GM21423 (cell line): ENCODE measurements at regions not wholly inside any gene's neighbourhood (a gene's known extent, or its start where the extent isn't known, plus 50 kb on each side); places are given as distances from the start of the nearest gene placed in this dataset.

Experiments
- ATAC-seq: cut with Tn5 transposase; IDR thresholded peaks from one replicate; pipeline ENCODE4 v1.9.1; 2021; ENCODE audit warnings: mild to moderate bottlenecking, moderate library complexity; ENCODE audit not compliant: unreplicated experiment

DNA sequence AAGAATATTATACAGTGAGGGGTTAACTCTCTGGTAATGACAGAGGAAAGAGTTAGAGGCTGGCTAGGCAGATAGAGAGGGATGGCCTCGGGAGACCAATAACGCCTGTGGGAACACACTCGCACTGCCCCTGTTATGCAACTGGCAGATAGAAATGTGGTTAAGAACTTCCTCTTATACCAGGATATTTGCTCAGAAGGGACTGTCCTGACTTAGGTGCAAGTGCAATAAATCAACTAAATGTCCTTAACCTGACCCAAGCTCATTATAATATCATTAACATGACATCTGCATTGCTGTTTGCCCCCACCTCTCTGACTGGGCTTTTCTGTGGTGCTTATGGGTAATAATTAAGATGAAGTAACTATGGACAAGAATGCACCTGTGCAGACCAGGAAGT, 1518.0 kb downstream of the NCAM2 start:
- ATAC-seq, result no peak

DNA sequence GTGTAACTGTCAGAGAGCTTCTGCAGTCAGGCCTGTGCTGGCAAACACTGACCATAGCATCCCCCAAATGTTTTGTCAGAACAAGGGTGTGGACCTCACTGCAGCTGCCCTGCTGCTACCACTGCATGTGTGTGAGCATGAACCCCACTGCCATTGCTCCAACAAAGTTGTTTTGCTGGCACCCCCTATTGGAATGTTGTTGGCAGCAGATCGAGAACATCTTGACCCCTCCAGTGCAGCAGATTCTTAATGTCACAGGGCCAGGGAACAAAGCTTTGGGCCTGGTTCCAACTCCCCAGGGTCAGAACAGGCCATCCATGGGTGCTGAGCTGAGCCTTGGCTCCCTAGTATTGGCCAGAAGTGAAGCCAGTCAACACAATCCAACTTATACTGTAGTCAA, 1537.4 kb downstream of the NCAM2 start:
- no peak for ATAC-seq

DNA sequence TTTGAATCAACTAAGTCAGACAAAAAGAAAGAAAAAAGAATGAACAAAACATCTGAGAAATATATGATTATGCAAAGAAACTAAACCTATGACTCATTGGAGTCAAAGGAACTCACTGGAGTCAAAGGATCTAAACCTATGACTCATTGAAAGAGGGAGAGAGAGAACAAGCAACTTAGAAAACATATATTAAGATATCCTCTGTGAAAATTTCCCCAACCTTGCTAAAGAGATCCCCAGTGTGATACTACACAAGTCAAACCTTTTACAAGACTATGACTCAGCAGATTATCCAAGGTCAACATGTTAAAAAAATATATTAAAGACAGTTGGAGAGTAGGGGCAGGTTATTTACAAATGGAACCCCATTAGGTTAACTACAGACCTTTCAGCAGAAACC, 1538.3 kb downstream of the NCAM2 start:
- ATAC-seq, result no peak

DNA sequence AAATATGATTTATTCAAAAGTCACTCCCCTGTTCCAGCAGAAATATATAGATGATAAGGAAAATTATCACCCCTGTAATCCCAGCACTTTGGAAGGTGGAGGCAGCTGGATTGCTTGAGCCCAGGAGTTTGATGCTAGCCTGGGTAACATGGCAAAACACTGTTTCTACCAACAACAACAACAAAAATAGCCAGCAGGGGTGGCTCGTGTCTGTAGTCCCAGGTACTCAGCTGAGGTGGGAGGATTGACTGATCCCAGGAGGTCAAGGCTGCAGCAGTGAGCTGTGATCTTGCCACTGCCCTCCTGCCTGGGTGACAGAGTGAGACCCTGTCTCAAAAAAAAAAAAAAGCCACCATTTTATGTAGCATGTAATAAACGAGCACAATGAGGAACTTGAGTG, 1546.5 kb downstream of the NCAM2 start:
- ATAC-seq, result no peak

DNA sequence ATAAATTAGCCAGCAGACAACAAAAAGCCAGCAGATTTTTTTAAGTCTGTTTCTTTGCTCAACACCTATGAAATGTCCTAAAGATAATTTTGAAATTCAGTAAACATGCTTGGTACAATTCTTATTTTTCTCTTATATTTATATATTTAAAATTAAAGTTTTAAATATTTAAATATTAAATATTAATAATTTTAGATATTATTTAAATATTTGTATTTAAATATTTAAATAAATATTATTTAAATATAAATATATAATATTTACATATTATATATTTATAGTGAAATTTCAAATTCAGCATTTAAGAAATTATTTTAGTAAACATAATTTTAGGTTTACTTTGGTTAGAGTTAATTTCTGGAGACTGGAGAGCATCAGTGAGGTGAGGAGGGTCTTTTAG, 1554.2 kb downstream of the NCAM2 start:
- no peak for ATAC-seq

DNA sequence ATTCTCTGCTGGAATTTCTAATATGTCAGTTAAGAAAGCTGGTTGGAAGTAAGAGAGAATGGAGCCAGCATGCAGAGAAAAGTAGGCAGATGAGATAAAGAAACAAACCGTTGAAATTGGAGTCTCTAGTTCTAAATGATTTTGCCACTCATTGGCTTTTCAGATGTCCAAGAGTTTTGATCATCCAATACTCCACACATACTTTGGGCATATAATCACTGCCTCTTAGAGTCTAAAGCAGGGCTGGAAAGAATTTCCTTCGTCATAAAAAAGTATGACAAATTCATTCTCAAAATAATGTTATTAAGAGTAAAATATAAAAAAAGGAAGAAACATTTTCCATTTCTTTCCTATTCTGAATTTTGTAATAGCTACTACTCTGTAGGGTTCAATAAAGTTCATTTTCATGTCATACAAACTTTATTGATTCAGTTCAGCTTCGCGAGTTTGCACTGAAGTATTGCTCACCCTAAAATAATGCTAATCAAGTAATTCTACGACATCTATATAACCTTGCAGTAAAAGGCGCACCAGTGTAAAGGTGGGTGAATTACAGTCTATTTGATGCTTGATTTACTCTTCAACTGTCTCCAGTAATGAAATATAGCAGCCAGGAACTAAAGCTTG, 1556.6 kb downstream of the NCAM2 start:
- no peak for ATAC-seq

DNA sequence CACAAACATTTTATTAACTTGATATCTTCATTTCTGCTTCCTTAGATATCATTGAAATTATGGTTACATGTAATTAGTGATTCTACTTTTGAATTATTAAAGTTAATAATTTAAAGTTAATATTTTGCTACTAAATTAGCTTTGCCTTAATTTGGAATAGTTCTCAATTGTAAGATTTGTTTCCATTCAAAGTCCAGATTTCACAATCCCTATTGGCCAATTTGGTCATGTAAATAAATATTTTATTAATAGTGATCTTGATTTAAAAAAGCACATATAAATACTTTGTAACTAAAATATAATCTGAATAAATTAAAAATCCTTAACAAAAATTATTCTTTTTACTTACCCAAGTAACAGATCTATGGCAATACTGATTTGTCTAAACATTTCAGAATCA, 1558.6 kb downstream of the NCAM2 start:
- no peak for ATAC-seq

DNA sequence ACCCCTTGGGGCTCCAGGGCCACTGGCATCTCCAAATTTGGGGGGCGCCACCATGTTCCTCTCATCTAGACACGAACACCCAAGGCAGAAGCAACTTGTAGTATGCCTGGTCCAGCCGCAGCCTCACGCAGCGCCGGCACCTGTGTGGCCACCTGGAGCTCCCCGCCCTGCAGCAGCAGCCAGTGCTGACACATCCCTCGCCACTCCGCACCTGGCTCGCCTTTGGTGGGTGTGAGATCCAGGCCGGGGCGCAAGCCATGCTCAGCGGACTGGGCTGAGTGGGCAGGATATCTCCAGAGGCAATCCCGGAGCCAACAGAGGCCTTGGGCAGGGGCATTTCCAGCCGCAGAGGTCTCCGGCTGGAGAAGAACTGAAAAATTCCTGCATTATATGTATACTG, 1563.7 kb downstream of the NCAM2 start:
- no peak for ATAC-seq

DNA sequence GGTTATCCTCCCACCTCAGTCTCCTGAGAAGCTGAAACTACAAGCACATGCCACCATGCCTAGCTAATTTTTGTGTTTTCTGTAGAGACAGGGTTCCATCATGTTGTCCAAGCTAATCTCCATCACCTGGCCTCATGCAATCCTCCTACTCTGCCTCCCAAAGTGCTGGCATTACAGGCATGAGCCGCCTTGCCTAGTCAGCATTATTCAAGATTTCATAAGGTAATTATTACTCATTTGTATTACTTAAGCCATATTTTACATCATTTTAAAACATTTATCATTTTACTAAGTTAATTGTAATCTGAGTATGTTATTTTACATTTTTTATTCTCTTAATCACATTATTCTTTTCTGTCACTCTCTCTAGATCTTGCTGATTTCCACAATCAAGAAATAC, 1575.6 kb downstream of the NCAM2 start:
- no peak for ATAC-seq

DNA sequence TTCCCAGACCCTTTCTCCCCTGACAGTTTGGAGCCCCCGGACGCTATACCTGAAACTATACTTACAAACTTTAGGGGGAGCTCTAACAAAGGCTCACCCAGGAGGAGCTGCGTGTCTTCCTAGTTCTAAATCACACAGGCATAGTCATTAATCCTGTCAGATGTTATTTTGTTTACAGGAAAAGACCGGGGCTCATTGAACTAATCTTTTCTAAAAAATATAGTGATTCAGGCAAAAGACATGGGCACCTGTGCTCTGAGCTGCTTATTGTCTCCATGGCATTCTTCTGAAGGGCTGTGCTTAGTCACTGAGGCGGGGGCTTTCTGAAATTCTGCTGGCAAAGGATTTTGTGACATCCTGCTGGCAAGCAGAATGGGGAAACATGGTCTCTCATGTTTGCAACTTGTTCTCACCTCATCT, 1577.0 kb downstream of the NCAM2 start:
- no peak for ATAC-seq

DNA sequence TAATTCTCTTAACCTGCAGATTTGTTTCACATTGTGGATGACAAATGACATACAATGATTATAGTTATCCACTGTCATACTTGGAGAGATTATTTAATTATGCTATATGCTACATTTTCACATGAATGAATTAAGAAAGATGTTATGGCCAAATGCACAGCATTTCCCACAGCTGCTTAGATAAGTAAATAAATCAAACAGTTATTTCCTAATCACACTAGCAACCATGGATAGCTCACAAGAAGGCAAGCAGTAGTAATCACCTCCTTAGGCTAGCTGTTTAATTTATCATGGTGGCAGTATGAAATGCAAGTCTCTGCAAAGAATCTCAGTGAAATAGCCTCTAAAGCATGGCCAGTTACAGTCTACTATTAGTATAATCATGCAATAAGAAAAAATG, 1581.5 kb downstream of the NCAM2 start:
- ATAC-seq, result no peak

DNA sequence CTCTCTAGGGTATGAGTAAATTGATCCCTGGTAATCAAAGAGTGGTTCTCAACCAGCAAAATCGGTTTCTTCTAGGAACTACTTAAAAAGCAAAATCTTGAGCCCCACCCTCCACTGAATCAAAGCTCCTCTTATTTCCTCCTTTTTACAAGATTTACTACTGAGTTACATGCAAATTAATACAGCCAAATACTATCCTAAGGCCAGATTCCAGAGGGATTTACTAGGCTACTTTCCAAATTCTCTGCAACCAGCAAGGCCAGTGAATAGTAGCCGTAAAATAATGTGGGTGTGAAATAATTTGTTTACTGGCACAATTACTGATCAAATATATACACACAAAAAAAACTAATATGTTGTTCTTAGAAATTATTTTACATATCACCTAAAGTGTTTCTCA, 1583.8 kb downstream of the NCAM2 start:
- ATAC-seq, result no peak

DNA sequence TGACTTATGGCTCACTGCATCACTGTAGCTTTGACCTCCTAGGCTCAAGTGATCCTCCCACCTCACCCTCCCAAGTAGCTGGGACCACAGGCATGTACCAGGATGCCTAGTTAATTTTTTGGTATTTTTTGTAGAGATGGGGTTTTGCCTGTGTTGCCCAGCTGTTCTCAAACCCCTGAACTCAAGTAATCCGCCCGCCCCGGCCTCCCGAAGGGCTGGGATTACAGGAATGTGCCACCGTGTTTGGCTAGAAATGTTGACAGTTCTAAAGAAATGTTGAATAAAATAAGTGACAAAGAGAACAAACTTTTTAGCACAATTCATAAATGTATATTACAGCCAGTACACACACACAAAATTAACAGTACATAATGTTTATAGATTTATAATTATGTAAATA, 1586.1 kb downstream of the NCAM2 start:
- no peak for ATAC-seq

DNA sequence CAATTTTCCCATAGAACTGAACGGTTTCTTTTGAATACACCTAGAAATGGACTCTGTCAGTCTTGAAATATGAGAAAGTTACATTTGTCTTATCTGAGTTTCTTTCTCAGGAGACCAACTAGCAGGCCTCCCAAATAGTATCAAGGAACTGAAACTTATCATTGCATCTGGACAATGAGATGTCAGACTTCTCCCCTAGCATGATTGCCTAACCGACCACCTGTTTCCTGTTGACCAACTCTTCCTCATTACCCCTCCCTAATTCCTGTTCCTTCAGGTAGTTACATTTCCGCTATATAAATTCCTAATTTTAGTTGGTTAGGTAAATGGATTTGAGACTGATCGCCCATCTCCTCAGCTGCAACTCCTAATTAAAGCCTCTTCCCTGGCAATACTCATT, 1587.3 kb downstream of the NCAM2 start:
- no peak for ATAC-seq

DNA sequence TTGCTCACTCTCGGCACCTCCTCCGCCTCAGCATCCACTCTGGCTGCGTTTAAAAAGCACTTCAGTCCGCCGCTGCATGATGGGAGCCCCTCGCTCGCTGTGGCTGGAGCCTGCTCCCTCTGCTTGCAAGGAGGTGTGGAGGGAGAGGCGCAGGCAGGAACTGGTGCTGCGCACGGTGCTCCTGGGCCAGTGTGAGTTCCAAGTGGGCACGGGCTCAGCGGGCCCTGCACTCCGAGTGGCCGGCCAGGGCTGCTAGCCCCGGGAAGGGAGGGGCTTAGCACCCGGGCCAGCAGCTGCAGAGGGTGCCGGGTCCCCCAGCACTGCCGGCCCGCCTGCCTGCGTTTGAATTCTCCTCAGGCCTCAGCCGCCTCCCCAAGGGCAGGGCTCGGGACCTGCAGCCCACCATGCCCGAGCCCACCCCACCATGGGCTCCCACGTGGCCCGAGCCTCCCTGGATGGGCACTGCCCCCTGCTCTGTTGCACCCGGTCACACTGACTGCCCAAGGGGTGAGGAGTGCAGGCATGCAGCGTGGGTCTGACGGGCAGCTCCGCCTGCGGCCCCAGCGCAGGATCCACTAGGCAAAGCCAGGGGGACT, 1599.5 kb downstream of the NCAM2 start:
- no peak for ATAC-seq

DNA sequence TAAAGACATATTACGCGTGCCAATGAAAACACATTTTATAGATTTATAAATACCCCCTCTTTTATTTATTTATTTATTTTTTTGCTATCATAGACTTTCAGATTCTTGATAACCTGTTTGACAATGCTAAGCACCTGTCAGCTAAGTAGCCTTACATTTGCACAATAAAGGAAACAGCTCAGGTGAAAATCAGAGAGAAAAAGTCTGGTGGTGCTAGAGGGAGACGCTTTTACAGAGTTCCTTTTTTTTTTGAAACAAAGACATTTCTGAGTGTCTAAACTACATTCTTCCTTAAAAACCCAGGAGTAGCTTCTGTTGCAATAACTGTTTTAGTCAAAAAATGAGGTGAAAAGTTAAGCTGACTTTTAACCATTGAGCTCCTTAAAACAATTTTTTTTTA, 1611.6 kb downstream of the NCAM2 start:
- ATAC-seq, result no peak

DNA sequence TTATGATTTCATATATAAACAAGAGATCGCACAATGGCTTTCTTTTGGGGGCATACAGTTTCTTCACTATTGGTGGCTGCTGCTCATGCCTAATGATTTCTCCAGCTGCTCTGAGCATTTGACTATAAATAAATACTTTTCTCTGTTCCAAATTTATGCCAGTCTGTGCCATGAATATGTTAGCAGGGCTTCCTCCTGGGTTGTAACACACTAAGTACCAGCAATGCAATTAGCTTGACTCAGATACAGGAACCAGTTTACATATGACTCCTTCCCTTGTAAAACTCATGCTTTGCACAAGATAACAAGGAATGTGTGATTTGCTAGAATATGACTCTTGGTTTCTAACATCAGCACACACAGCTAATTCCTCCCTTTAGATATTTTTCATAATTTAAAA, 1629.7 kb downstream of the NCAM2 start:
- no peak for ATAC-seq

DNA sequence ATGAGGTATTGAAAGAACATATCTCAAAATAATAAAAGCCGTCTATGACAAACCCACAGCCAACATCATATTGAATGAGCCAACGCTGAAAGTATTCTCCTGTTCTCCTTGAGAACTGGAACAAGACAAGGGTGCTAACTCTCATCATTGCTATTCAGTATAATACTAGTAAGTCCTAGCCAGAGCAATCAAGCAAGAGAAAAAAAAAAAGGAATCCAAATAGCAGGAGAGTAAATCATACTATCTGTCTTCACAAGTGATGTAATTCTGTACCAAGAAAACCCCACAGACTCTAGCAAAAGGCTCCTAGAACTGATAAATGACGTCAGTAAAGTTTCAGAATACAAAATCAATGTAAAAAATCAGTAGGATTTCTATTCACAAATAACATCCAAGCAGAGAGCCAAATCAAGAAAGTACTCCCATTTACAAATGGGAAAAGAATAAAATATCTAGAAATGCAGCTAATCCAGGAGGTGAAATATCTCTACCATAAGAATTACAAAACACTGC, 1632.8 kb downstream of the NCAM2 start:
- ATAC-seq, result no peak

DNA sequence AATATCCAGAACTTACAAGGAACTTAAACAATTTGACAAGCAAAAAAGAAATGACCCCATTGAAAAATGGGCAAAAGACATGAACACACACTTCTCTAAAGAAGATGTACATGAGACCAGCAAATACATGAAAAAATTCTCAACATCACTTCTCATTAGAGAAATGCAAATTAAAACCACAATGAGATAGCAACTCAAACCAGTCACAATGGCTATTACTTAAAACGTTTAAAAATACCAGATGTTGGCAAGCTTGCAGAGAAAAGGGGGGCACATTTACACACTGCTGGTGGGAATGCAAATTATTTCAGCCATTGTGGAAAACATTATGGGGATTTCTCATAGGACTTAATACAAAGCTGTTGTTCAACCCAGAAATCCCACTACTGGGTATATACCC, 1634.0 kb downstream of the NCAM2 start:
- no peak for ATAC-seq

DNA sequence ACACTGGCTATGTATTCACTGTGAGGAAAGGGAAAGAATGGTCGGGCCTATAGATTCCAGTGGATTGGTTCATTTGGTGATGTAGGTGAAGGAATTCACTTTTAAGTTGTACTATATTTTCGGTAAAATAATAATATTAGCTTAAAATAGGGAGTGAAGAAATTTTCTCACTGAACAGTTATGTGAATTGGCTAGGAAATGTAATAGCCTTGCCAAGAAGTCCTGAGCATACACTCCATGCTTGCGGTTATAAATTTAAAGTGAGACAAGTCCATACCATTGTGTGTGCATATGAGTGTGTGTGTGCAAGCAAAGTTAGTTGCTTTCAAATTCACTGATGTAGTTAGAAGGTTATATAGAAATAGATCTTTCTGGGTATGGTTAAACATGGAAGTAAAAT, 1651.0 kb downstream of the NCAM2 start:
- no peak for ATAC-seq

DNA sequence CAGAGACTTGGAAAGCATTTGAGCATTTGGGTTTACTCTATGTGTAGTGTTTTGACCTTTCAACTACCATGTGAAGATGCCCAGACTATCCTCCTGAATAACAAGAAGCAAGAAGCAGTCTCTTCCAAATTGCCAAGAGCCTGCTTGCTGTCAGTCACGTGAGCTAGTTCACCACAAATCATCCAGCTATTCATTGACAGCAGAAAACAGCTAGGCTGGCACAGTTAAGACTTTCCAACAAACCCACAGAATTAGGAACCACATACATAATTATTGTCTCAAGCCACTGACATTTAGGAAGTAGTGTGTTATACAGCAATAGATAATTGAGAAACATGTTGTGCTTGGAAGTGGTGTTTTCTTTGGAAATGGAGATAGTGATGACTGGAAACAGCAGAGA, 1652.0 kb downstream of the NCAM2 start:
- ATAC-seq, result no peak

DNA sequence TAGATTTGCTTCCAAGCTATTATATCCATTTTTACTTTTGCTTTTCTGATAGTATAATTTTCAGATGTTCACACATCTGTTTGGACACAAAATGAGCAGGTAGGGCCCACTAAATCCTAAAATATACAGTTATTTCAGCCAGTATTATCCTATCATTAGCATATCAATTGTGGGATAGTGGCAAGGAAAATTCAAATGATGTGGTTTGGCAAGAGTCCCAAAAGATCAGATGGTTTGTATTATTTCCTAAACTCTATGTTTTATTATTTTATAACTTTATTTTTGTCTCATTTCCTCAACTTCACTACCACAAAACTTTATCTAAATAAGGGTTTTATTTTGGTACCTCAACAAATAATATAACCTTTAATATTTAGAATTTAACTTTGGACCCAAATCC, 1659.6 kb downstream of the NCAM2 start:
- no peak for ATAC-seq

DNA sequence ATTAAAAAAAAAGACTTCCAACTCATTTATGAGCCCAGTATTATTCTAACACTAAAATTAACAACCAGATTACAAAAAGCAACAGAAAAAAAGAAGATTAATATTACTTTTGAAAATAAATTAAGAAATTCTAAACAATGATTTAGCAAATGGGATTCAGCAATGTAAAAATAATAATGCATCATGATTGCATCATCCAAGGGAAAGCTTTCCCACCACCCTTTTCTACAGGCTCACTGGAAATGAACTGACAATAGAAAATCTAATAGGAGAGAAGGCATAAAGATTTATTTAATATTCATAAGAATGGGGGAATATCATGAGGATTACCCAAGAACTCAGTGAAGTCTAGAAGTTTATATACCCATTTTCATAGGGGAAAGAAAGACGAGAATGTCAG, 1671.9 kb downstream of the NCAM2 start:
- no peak for ATAC-seq
